Lower lobe of right lung (tissue), 2 donors: ENCODE measurements at regions not wholly inside any gene's neighbourhood (a gene's known extent, or its start where the extent isn't known, plus 50 kb on each side); places are given as distances from the start of the nearest gene placed in this dataset.
A peak's percentile ranks its signal among the peaks of the same experiment; 100 is the strongest.

Source experiments
- ATAC-seq, 2 donors: fragments of 200-7000 bp; cut with Tn5 transposase; one replicate each; pipeline ENCODE4 v1.9.1; 2020 to 2022; ENCODE audit warnings: mild to moderate bottlenecking in 2 of 2, moderate library complexity in 2 of 2
- DNase-seq: peaks from one replicate; pipeline ENCODE4 v3.0.0-alpha.2; 2020
- H3K27ac ChIP-seq: fragments of 200-600 bp; one replicate; pipeline ENCODE4 v1.8.0; 2022
- H3K27me3 ChIP-seq: fragments of 200-600 bp; one replicate; pipeline ENCODE4 v1.8.0; 2022; ENCODE audit warnings: low read depth
- H3K36me3 ChIP-seq: fragments of 200-600 bp; one replicate; pipeline ENCODE4 v1.8.0; 2022; ENCODE audit warnings: mild to moderate bottlenecking
- H3K4me1 ChIP-seq: fragments of 200-600 bp; one replicate; pipeline ENCODE4 v1.8.0; 2022
- H3K4me3 ChIP-seq: fragments of 200-600 bp; one replicate; pipeline ENCODE4 v1.8.0; 2022; ENCODE audit warnings: mild to moderate bottlenecking
- H3K9me3 ChIP-seq: fragments of 200-600 bp; one replicate; pipeline ENCODE4 v1.8.0; 2022
- intact Hi-C: fragments of 100-400 bp; cut with DNase I; formaldehyde crosslinking; loops from one replicate; pipeline ENCODE4 v1.11.0; 2022
- TF ChIP-seq, protein P1 (sequence below): fragments of 200-600 bp; IDR thresholded peaks from one replicate; pipeline ENCODE4 v1.8.0; 2022; ENCODE audit warnings: antibody characterized with exemption, mild to moderate bottlenecking
- donor health status: DM: no; HTN: yes; CAD: no; lungs with severe emphysema.

DNA sequence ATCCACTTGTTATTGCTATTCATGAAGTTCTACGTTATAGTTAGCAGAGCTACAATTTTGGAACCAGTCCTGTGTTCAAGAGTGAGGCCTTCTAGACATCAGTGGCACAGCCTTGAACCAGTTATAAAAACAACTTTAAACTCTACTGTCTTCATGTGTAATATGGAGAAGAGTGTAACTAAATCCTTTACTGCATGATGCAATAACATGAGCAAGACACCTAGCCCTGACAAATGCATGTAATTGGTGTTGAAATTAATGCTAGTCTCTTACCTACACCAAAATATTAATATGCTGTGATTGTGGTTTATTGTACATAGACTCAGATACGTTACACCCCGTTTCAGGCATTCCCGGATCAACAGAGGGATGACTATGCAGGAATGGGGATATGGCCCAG lies 654.6 kb downstream of the IRX1 start:
- H3K4me3 ChIP-seq: no peak overlapping the region
- DNase-seq: no peak
- H3K9me3 ChIP-seq: no peaks in the 10 kb centered on the region
- H3K4me1 ChIP-seq: peaks cover 4% of the 10 kb centered on the region
- H3K36me3 ChIP-seq: no peaks in the 10 kb centered on the region
- no peak overlapping the region for H3K27ac ChIP-seq
- ATAC-seq: no peak
- TF ChIP-seq, protein P1, sequence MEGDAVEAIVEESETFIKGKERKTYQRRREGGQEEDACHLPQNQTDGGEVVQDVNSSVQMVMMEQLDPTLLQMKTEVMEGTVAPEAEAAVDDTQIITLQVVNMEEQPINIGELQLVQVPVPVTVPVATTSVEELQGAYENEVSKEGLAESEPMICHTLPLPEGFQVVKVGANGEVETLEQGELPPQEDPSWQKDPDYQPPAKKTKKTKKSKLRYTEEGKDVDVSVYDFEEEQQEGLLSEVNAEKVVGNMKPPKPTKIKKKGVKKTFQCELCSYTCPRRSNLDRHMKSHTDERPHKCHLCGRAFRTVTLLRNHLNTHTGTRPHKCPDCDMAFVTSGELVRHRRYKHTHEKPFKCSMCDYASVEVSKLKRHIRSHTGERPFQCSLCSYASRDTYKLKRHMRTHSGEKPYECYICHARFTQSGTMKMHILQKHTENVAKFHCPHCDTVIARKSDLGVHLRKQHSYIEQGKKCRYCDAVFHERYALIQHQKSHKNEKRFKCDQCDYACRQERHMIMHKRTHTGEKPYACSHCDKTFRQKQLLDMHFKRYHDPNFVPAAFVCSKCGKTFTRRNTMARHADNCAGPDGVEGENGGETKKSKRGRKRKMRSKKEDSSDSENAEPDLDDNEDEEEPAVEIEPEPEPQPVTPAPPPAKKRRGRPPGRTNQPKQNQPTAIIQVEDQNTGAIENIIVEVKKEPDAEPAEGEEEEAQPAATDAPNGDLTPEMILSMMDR: no peak
- no peaks in the 10 kb centered on the region for H3K27me3 ChIP-seq
- intact Hi-C loops: no loop called here

DNA sequence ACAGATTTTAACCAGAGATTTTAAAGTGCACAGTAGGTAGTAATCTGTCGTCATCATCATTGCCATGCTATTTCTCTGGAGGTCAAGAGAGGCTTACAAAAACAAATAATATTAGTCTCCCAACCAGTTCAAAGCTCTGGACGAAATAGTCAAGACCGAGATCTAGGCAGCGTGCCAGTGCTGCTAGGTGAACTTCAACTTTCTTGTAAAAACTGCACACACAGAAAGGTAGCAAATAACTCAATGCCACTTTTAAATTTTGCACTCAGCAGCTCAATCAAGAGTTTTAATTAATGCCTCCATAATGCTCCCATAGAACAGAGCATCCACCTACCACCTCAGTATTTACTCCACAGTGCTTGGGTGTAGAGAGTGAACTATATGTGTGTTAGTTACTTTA lies 656.8 kb downstream of the IRX1 start:
- Histone ChIP-seq H3K4me1 (peaks cover 4% of the 10 kb centered on the region), H3K36me3 (no peaks in the 10 kb centered on the region), H3K9me3 (no peaks in the 10 kb centered on the region), H3K27ac (no peak overlapping the region), H3K4me3 (no peak overlapping the region), H3K27me3 (no peaks in the 10 kb centered on the region)
- TF ChIP-seq, protein P1: no peak
- peak in 1 of 2 donors; percentile 51 for ATAC-seq
- intact Hi-C loops: no loop called here
- peak; percentile 59 for DNase-seq

DNA sequence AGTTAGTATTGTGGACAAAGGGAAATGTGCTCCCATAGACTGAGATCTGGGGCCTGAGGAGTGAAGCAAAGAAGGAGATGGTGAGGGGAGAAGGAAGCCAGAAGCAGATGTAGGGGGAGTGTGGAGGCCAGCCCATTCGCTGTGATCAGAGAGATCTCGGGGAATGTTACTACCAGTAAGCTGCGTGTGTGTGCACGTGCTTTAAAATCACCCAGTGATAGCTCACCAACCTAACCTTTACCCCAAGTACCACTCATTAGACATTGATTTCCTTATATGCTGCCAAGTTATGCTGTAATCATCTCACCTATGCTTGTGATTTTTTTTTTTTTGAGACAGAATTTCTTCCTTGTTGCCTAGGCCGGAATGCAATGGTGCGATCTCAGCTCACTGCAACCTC lies 659.1 kb downstream of the IRX1 start:
- intact Hi-C loops: no loop called here
- peak in 1 of 2 donors; percentile 31 for ATAC-seq
- H3K36me3 ChIP-seq: no peaks in the 10 kb centered on the region

DNA sequence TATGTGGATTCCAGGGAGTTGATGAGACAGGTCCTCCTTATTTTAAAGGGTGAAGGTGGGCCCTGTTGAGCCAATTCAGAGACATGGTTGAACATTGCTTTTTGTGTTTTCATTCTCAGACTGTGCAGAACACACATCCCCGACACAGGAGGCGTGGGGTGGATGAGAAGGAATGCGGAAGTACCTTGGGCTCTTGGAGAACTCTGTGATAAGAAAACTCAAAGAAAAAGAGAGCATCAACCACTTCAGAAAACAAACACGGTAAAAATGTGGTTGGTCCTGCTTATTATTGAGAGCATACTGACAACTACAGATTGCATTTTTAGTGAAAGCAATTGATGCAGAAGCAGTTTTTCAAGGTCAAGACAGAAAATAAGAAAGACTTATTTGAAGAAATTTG lies 659.8 kb downstream of the IRX1 start:
- H3K27me3 ChIP-seq: no peaks in the 10 kb centered on the region
- H3K4me1 ChIP-seq: peaks cover 4% of the 10 kb centered on the region
- no peaks in the 10 kb centered on the region for H3K36me3 ChIP-seq
- no peak overlapping the region for H3K27ac ChIP-seq
- no peak overlapping the region for H3K4me3 ChIP-seq
- ATAC-seq (peak; percentile 72 to 81), DNase-seq (no peak)
- intact Hi-C loops: no loop called here
- TF ChIP-seq, protein P1: no peak
- no peaks in the 10 kb centered on the region for H3K9me3 ChIP-seq

More for the DNA sequence above, 659.1 kb downstream of the IRX1 start:
- Histone ChIP-seq H3K4me1 (peaks cover 4% of the 10 kb centered on the region), H3K9me3 (no peaks in the 10 kb centered on the region), H3K4me3 (no peak overlapping the region), H3K27ac (no peak overlapping the region), H3K27me3 (no peaks in the 10 kb centered on the region)
- no peak for DNase-seq
- TF ChIP-seq, protein P1: no peak

DNA sequence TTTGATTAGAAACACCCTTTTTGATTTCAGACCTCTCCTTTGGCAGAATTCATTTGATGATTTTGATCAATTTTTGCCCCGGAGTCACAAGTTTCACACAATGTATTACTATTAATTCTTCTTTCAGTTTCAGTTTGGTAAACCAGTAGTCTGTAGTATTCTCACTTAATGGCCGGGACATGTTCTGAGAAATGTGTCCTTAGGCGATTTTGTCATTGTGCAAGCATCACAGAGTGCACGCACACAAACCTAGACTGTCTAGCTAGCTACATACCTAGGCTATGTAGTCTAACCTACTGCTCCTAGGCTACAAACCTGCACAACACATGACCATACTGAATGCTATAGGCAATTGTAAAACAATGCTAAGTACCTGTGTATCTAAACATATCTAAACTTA lies 662.5 kb downstream of the IRX1 start:
- no peak overlapping the region for H3K4me3 ChIP-seq
- TF ChIP-seq, protein P1: no peak
- ATAC-seq: no peak

DNA sequence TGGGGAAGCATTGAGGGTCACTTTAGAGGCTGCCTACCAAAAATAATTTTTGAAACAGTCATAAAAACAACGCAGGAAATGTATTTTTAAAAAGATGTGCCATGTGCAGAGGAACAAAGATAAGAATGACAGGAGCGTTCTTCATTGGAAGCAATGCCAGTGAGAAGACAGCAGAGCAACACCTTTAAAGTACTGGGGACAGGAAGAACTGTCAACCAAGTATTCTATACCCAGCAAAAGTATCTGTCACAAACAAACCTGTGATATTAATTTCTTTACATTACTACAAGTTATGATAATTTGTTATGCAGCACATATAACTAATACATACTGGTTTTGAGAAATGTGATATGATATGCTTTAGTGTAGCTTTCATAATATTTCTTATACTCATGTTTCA lies 675.6 kb downstream of the IRX1 start:
- no peaks in the 10 kb centered on the region for H3K36me3 ChIP-seq
- H3K4me3 ChIP-seq: no peak overlapping the region
- intact Hi-C loops: no loop called here
- DNase-seq: no peak
- H3K27ac ChIP-seq: no peak overlapping the region
- no peaks in the 10 kb centered on the region for H3K4me1 ChIP-seq
- peaks cover 6% of the 10 kb centered on the region for H3K9me3 ChIP-seq
- no peak for ATAC-seq
- TF ChIP-seq, protein P1: no peak
- H3K27me3 ChIP-seq: no peaks in the 10 kb centered on the region

More for the DNA sequence above, 662.5 kb downstream of the IRX1 start:
- no peaks in the 10 kb centered on the region for H3K27me3 ChIP-seq
- intact Hi-C loops: no loop called here
- no peaks in the 10 kb centered on the region for H3K9me3 ChIP-seq
- no peaks in the 10 kb centered on the region for H3K36me3 ChIP-seq
- H3K27ac ChIP-seq: no peak overlapping the region
- H3K4me1 ChIP-seq: no peaks in the 10 kb centered on the region
- no peak for DNase-seq
